ENCODE measurements at regions not wholly inside any gene's neighbourhood (a gene's known extent, or its start where the extent isn't known, plus 50 kb on each side); places are given as distances from the start of the nearest gene placed in this dataset.

DNA sequence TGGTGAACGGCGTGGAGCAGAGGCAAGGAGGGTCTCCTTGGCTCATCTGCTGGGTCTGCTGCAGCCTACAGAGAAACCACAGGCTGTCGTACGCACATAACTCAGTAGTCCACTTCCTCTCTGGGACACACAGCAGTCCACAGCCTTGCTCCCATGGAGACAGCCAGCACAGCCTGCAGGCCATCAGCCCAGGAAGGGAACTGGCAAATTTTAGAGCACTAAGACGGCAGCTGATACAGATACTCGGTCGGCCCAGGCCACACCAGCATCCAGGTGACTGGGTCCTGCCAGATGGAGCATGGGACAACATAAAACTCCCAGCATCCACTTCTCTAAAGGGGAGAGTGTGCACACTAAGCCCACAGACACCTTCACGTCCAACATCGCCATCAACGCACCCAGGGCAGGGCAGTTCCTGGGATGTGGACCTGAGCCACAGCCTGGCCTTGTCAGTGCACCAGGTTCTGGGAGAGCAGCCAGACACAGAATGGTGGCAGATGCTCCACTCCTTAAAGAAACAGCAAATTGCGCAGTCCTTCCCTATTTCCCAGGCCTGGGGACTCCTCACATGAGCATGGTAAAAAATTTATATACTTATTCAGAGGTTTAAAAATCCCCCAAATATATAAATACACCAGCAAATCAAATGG is 247.1 kb upstream of the RAB4A start:
- no peak for DNase-seq (ENCODE audit: low read depth, low spot score)
- Mint-ChIP-seq H3K36me3 (ENCODE audit: low read depth) (no peaks in the 10 kb centered on the region), H3K27me3 (ENCODE audit: low read depth) (peaks cover 5% of the 10 kb centered on the region), H3K4me1 (peaks cover 64% of the 10 kb centered on the region), H3K9me3 (no peaks in the 10 kb centered on the region), H3K4me3 (no peak overlapping the region), H3K27ac (ENCODE audit: unreplicated experiment) (no peak overlapping the region)
- TF ChIP-seq, protein P1, sequence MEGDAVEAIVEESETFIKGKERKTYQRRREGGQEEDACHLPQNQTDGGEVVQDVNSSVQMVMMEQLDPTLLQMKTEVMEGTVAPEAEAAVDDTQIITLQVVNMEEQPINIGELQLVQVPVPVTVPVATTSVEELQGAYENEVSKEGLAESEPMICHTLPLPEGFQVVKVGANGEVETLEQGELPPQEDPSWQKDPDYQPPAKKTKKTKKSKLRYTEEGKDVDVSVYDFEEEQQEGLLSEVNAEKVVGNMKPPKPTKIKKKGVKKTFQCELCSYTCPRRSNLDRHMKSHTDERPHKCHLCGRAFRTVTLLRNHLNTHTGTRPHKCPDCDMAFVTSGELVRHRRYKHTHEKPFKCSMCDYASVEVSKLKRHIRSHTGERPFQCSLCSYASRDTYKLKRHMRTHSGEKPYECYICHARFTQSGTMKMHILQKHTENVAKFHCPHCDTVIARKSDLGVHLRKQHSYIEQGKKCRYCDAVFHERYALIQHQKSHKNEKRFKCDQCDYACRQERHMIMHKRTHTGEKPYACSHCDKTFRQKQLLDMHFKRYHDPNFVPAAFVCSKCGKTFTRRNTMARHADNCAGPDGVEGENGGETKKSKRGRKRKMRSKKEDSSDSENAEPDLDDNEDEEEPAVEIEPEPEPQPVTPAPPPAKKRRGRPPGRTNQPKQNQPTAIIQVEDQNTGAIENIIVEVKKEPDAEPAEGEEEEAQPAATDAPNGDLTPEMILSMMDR (conservative IDR thresholded peaks at IDR 0.05) = no peak

DNA sequence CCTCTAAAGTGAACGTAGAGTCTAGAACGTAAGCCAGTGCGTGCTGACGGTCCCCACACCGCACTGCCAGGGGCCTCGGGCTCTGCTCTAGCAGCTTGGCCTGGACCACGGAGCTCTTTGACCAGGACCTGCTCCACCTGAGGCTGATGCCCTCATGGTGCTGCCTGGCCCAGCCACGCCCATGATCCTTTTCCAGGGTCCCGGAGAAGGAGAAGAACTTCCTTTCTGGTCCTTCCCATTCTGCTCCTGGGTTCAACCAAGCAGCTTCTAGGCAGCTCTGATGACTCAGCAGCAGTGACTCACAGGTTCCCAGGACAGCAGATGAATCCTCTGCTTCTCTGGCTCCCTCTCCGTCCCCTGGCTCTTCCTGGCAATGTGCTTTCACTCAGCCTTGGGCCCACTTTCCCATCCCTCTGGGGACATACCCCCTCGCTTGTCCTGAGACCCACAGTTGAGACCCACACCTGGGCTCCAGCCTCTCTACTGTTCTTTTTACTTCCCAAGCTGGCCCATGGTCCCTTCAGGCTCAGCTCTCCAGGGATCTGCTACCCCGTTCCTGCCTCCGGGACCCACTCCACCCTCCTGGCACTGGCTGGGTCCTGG is 246.3 kb upstream of the RAB4A start:
- no peak for DNase-seq (ENCODE audit: low read depth, low spot score)
- Mint-ChIP-seq H3K27ac (ENCODE audit: unreplicated experiment) (no peak overlapping the region), H3K4me3 (no peak overlapping the region), H3K27me3 (ENCODE audit: low read depth) (peaks cover 5% of the 10 kb centered on the region), H3K36me3 (ENCODE audit: low read depth) (no peaks in the 10 kb centered on the region), H3K9me3 (no peaks in the 10 kb centered on the region), H3K4me1 (peaks cover 64% of the 10 kb centered on the region)
- TF ChIP-seq, protein P1 (conservative IDR thresholded peaks at IDR 0.05) = no peak

DNA sequence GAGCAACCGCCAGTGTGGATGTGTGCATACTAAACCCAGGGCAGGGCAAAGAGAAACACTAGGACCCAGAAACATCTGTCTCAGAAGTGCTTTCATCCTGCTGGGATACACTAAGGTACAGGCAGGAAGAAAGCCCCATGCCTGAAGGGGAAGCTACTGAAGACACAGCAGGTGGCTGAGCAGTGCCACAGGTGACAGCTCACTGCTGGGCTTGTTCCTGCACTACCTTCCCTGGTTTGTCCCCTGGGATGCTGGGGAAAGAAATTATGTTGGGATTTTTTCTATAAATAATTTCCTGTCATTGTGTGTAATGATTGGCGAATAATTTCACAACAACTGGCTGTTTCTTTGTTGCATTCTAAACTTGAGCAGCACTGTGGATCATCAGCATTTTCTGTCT is 245.3 kb upstream of the RAB4A start:
- Mint-ChIP-seq H3K27ac (ENCODE audit: unreplicated experiment) (peak overlapping the region; percentile 50), H3K36me3 (ENCODE audit: low read depth) (no peaks in the 10 kb centered on the region), H3K27me3 (ENCODE audit: low read depth) (peaks cover 3% of the 10 kb centered on the region), H3K4me3 (no peak overlapping the region), H3K9me3 (no peaks in the 10 kb centered on the region), H3K4me1 (peaks cover 64% of the 10 kb centered on the region)
- no peak for DNase-seq (ENCODE audit: low read depth, low spot score)
- TF ChIP-seq, protein P1 (conservative IDR thresholded peaks at IDR 0.05) = no peak

DNA sequence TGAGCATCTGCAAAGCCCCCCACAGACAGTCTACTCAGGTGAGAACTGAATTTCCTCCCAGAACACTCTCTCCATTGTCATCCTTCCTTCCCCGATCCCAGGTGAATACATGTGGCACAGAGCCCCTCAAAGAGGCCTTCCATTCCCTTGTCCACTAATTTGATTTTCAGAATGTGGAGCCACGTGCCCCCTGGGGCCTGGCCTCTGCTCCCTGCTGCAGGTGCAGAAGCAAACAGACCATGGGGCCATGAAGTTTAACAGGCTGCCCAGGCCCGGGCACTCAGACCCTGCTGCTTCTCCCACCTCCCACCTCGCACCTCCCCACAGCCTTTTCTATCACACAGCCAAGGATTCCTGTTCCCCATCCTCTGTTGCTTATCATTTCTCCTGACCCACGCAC is 243.8 kb upstream of the RAB4A start:
- peaks cover 3% of the 10 kb centered on the region for H3K27me3 Mint-ChIP-seq (ENCODE audit: low read depth)
- H3K4me3 Mint-ChIP-seq = peak overlapping the region; percentile 39
- H3K36me3 Mint-ChIP-seq (ENCODE audit: low read depth) = no peaks in the 10 kb centered on the region
- peaks cover 63% of the 10 kb centered on the region for H3K4me1 Mint-ChIP-seq
- DNase-seq (ENCODE audit: low read depth, low spot score) = no peak
- TF ChIP-seq, protein P1 (conservative IDR thresholded peaks at IDR 0.05) = no peak
- H3K27ac Mint-ChIP-seq (ENCODE audit: unreplicated experiment) = peak overlapping the region; percentile 96
- no peaks in the 10 kb centered on the region for H3K9me3 Mint-ChIP-seq

DNA sequence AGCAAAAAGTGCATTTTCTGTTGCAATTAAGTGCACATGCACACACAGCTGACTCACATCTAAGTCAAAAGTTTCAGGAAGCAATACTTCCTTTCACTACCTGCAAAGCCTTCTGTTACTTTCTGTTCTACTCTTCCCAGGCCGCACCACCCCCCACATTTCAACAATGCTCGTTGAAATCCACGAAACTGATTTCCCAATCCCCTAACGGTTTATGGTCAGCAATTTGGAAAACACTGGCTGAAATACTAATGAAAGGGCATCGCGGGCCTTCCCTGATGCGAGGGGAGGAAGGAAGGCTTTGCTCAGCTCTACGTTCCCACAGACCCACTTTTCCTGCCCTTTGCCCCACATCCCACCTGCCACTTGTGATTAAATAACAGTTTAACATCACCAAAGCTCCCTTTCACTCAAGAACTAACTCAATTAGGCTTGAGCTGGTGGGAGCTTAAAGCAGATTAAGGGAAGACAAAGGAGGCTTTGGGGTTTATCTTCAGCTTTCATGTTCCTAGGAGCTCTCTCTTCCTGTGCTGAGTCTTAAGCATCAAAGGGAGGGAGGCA is 243.2 kb upstream of the RAB4A start:
- Mint-ChIP-seq H3K4me3 (peak overlapping the region; percentile 39), H3K4me1 (peaks cover 62% of the 10 kb centered on the region), H3K36me3 (ENCODE audit: low read depth) (no peaks in the 10 kb centered on the region), H3K27me3 (ENCODE audit: low read depth) (peaks cover 3% of the 10 kb centered on the region), H3K9me3 (no peaks in the 10 kb centered on the region), H3K27ac (ENCODE audit: unreplicated experiment) (peak overlapping the region; percentile 96)
- TF ChIP-seq, protein P1 (conservative IDR thresholded peaks at IDR 0.05) = no peak
- no peak for DNase-seq (ENCODE audit: low read depth, low spot score)

Measured in neural crest cell (in vitro differentiated cells).